ENCODE measurements at regions not wholly inside any gene's neighbourhood (a gene's known extent, or its start where the extent isn't known, plus 50 kb on each side); places are given as distances from the start of the nearest gene placed in this dataset.

GRCh38 chr4:178233906-178234305 lies 791.7 kb upstream of the AGA start:
- Histone ChIP-seq H3K36me3 (no peaks in the 10 kb centered on the region), H3K4me1 (no peaks in the 10 kb centered on the region), H3K27me3 (no peaks in the 10 kb centered on the region), H3K4me3 (no peak overlapping the region), H3K27ac (no peak overlapping the region), H3K9me3 (peaks cover 0 to 35% of the 10 kb centered on the region in 2 donors)
- intact Hi-C loops (cut with DNase I) = no loop called here
- ATAC-seq (no peak), DNase-seq (no peak)
- TF ChIP-seq CTCF (IDR thresholded peaks at IDR 0.05) = no peak

GRCh38 chr4:178240891-178241290 lies 798.7 kb upstream of the AGA start:
- TF ChIP-seq CTCF (IDR thresholded peaks at IDR 0.05) = no peak
- Histone ChIP-seq H3K36me3 (no peaks in the 10 kb centered on the region), H3K27ac (no peak overlapping the region), H3K4me1 (no peaks in the 10 kb centered on the region), H3K27me3 (no peaks in the 10 kb centered on the region), H3K4me3 (no peak overlapping the region), H3K9me3 (peaks cover 0 to 42% of the 10 kb centered on the region in 2 donors)
- no peak for ATAC-seq
- intact Hi-C loops (cut with DNase I) = no loop called here
- DNase-seq = no peak

- H3K36me3 ChIP-seq = no peaks in the 10 kb centered on the region
- H3K9me3 ChIP-seq = peaks cover 0 to 36% of the 10 kb centered on the region in 2 donors
- H3K27ac ChIP-seq = no peak overlapping the region
- H3K4me3 ChIP-seq = no peak overlapping the region
- ATAC-seq = no peak
- intact Hi-C loops (cut with DNase I) = no loop called here
- TF ChIP-seq CTCF (IDR thresholded peaks at IDR 0.05) = no peak
- DNase-seq = no peak
- H3K4me1 ChIP-seq = no peaks in the 10 kb centered on the region
- no peaks in the 10 kb centered on the region for H3K27me3 ChIP-seq
These were observed 799.4 kb upstream of the AGA start for GRCh38 chr4:178241601-178242118.

GRCh38 chr4:178242655-178243054 lies 800.4 kb upstream of the AGA start:
- ATAC-seq (no peak), DNase-seq (peak in 1 of 4 donors; percentile 53)
- Histone ChIP-seq H3K36me3 (no peaks in the 10 kb centered on the region), H3K4me3 (no peak overlapping the region), H3K9me3 (peaks cover 0 to 32% of the 10 kb centered on the region in 2 donors), H3K4me1 (no peaks in the 10 kb centered on the region), H3K27me3 (no peaks in the 10 kb centered on the region), H3K27ac (no peak overlapping the region)
- intact Hi-C loops (cut with DNase I) = no loop called here
- no peak for TF ChIP-seq CTCF (IDR thresholded peaks at IDR 0.05)

GRCh38 chr4:178244785-178245184 lies 802.5 kb upstream of the AGA start:
- no peaks in the 10 kb centered on the region for H3K27me3 ChIP-seq
- no peak for TF ChIP-seq CTCF (IDR thresholded peaks at IDR 0.05)
- no peaks in the 10 kb centered on the region for H3K36me3 ChIP-seq
- intact Hi-C loops (cut with DNase I) = no loop called here
- H3K9me3 ChIP-seq = peaks cover 0 to 40% of the 10 kb centered on the region in 2 donors
- no peak overlapping the region for H3K4me3 ChIP-seq
- H3K27ac ChIP-seq = no peak overlapping the region
- DNase-seq (no peak), ATAC-seq (no peak)
- H3K4me1 ChIP-seq = no peaks in the 10 kb centered on the region
